ENCODE measurements at regions not wholly inside any gene's neighbourhood (a gene's known extent, or its start where the extent isn't known, plus 50 kb on each side); places are given as distances from the start of the nearest gene placed in this dataset.
"Not testable (repeated sequence)": the region's sequence is repeated elsewhere in the genome, so short reads cannot be mapped to it uniquely, and the experiment has no call there.

GRCh38 chr14:37948266-37948665 lies 259.4 kb upstream of the SSTR1 start:
- no peak overlapping the region for H3K4me3 ChIP-seq (ENCODE audit: low read depth, low read length)
- DNase-seq (ENCODE audit: low read depth): no peak

DNA sequence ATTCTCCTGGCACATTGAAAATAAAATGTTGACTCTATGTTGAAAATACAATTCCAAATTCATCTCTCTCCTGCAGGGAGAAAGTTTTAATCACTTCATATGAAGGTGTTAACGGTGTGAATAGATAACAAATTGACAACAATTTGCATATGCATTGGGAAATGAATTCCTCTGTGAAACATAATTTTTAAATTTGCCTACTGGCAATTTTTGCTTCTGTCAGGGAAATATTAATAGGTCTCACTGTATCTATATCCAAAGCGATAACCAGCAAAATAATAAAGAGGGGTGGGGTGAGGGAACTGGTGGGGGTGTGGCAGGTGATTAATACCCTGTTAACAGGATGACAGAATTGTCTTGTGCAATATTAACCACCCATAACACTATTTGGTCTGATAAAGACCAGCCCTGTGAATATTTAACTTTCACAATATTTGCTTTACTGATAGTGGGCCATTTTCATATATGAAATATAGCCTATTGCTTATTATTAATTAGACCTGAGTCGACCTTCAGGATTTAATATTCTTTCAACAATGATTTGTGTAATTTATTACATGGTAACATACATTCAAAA lies 239.0 kb upstream of the SSTR1 start:
- DNase-seq (ENCODE audit: low read depth): no peak
- H3K4me3 ChIP-seq (ENCODE audit: low read depth, low read length): no peak overlapping the region

GRCh38 chr14:37969511-37969979 lies 238.2 kb upstream of the SSTR1 start:
- DNase-seq (ENCODE audit: low read depth): no peak
- no peak overlapping the region for H3K4me3 ChIP-seq (ENCODE audit: low read depth, low read length)

DNA sequence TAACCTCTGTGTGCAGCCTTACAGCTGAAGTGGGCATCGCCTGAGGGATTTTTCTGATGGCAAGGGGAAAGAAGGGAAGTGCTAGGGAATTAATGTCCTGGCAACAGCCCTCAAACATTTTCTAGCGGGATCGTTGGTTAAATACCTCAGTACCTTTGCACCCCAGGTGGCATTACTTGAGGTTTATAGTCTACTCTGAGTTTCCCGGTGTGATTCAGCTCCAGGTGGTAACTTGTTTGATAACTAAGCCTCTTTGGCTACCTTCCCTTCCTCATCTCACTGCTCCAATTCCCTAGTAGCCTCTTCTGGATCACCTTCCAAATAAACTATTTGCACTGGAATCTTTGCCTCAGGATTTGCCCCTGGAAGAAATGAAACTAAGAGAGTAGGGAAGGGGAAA lies 237.0 kb upstream of the SSTR1 start:
- DNase-seq (ENCODE audit: low read depth): no peak
- no peak overlapping the region for H3K4me3 ChIP-seq (ENCODE audit: low read depth, low read length)

DNA sequence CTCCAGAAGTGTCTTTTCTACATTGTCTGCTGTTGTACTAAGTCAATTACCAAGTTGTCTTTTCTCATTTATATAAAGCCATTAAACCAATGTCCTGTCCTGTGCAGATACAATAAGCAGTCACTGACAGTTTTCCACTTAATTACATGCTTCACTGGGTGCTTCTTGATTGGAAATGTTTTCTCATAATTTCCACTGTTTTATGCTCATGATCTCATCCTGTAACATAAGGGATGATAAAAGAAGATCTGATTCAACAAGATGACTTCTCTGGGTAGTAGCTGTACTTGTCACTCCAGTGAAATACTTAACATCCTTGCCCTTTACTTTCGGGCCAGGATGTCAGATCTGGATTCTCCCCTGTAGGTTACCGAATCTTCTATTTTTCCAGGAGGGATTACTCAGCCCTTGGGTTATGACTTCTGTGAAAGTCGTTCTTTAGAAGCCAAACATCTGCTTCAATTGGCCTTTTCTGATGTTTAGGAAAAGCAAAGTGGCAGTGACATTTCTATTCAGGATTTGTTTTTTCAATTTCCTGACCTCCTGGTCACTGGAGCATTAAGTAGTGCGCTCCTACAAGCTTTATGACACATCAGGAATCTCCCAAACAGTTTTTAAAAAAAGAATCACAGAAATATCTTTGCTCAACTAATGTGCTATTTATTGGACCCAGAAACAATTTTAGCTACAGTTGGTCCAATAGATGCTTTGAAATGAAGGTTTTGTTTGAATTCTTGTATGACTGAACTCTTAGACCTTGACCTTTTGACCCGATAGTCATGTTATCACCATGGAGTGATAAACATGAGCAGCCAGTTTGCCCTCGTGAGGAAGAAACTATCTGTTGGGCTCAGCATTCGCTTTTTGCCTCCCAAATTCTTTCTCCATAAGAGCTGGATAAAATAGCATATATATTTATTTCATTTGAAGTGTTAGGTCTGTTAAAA lies 234.5 kb upstream of the SSTR1 start:
- H3K4me3 ChIP-seq (ENCODE audit: low read depth, low read length): no peak overlapping the region
- DNase-seq (ENCODE audit: low read depth): no peak

- no peak for DNase-seq (ENCODE audit: low read depth)
- no peak overlapping the region for H3K4me3 ChIP-seq (ENCODE audit: low read depth, low read length)
Measured at GRCh38 chr14:37974421-37974820, 233.3 kb upstream of the SSTR1 start.

- H3K4me3 ChIP-seq (ENCODE audit: low read depth, low read length): no peak overlapping the region
- no peak for DNase-seq (ENCODE audit: low read depth)
Measured at GRCh38 chr14:37977481-37977880, 230.2 kb upstream of the SSTR1 start.

DNA sequence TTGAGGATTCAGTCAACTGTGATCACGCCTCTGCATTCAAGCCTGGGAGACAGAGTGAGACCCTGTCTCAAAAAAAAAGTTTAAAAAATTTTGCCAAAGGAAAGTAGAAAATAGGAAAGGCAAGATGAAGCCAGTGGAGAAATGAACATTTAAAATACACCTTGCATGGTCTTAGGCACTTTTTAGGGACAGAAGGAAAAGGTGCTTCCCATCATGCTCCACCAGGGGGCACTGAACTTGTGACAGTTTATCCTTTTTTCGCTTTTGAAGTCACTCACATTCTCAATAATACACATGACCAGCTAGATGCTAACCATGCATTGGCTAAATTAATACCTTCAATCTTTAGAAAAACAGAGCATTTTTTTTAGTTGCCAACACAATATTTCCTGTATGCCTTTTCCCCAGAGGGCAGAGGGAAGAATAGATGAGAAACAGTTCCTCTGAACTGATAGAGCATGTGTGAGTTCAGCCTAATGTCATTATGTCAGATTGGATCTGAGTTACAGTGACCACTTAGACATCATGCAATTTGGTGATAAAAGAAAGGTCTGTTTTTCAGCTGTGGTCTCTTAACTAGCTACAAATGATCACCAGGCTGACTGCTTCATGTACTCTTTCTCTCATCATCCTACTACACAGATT lies 221.8 kb upstream of the SSTR1 start:
- DNase-seq (ENCODE audit: low read depth): no peak
- no peak overlapping the region for H3K4me3 ChIP-seq (ENCODE audit: low read depth, low read length)

DNA sequence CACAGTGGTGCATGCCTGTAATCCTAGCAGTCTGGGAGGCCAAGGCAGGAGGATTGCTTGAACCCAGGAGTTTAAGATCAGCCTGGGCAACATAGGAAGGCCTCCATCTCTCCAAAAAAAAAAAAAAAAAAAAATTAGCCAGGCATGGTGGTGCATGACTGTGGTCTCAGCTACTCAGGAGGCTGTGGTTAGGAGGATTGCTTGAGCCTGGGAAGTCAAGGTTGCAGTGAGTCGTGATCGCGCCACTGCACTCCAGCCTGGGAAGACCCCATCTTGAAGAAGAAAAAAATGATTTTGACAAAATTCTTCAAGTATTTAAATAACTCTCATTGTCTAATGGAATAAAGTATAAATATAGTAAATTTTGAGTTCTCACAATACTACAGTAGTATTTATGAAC lies 219.2 kb upstream of the SSTR1 start:
- no peak overlapping the region for H3K4me3 ChIP-seq (ENCODE audit: low read depth, low read length)
- no peak for DNase-seq (ENCODE audit: low read depth)

GRCh38 chr14:37991027-37991426 lies 216.7 kb upstream of the SSTR1 start:
- no peak overlapping the region for H3K4me3 ChIP-seq (ENCODE audit: low read depth, low read length)
- DNase-seq (ENCODE audit: low read depth): no peak

GRCh38 chr14:37992499-37992898 lies 215.2 kb upstream of the SSTR1 start:
- no peak for DNase-seq (ENCODE audit: low read depth)

GRCh38 chr14:37994846-37995372 lies 212.8 kb upstream of the SSTR1 start:
- no peak overlapping the region for H3K4me3 ChIP-seq (ENCODE audit: low read depth, low read length)
- DNase-seq (ENCODE audit: low read depth): no peak

More at GRCh38 chr14:37992499-37992898, 215.2 kb upstream of the SSTR1 start:
- H3K4me3 ChIP-seq (ENCODE audit: low read depth, low read length): no peak overlapping the region

DNA sequence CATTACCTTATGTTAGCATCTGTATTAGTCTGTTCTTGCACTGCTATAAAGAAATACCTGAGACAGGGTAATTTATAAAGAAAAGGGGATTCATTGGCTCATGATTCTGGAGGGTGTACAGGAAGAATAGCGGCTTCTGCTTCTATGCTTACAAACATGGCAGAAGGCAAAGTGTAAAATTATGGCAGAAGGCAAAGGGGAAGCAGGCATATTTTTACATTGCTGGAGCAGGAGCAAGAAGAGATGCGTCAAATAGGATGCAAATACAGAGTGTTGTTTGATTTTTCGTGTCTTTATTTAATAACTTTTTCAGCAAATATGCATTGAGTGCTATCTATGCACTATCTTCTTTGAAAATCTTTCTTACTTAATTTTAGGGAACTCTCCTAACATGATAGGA lies 210.7 kb upstream of the SSTR1 start:
- no peak for DNase-seq (ENCODE audit: low read depth)
- no peak overlapping the region for H3K4me3 ChIP-seq (ENCODE audit: low read depth, low read length)

DNA sequence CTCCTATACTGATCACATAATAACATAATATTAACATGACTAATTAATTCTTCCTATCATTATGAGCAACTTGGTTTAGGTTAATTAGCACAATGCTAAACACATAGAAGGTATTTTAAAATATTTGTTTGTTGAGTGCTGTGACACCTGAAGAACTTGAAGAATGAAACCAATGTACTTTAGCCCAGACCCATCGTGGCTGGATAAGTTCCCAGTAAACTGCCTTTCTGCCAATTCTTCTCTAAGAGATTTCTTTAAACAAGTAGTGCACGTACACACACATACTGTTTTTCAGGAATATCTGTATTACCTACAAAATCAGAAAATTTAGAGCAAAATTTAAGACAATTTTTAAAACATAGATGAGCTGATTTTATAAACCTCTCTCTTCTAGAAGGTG lies 207.4 kb upstream of the SSTR1 start:
- no peak for DNase-seq (ENCODE audit: low read depth)
- no peak overlapping the region for H3K4me3 ChIP-seq (ENCODE audit: low read depth, low read length)

- no peak overlapping the region for H3K4me3 ChIP-seq (ENCODE audit: low read depth, low read length)
- no peak for DNase-seq (ENCODE audit: low read depth)
Measured at GRCh38 chr14:38001501-38001900, 206.2 kb upstream of the SSTR1 start.

GRCh38 chr14:38003746-38004609 lies 203.7 kb upstream of the SSTR1 start:
- DNase-seq (ENCODE audit: low read depth): no peak
- H3K4me3 ChIP-seq (ENCODE audit: low read depth, low read length): no peak overlapping the region

DNA sequence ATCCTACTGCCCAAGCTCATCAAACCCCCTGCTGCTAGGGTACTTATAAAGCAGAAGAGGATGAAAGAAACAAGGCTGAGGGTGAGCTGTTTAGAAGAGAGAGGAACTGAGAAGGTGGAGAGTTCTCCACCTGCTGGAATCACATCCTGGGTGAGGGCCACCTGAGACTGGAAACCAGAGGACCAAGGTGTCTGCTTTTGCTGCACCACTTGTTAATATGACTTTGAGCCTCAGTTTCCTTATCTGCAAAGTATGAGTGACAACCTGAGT lies 203.2 kb upstream of the SSTR1 start:
- no peak overlapping the region for H3K4me3 ChIP-seq (ENCODE audit: low read depth, low read length)
- DNase-seq (ENCODE audit: low read depth): no peak

DNA sequence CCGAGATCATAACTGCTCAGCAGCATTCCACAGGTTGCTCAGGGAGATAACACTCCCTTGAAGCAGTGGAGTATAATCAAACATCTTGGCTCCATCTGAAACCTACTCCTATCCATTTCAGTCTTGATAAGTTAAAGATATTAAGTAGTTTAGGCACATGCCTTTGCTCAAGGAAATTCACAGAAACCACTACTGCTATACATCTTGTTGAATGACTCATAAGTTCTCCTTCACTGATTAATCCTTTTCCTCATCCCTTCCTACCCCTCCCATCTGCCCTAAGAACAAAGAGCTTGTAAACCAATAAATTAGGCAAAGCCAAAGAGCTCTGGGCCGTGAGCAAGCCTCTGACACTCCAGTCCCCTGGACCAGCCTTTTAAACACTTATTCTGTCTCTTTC lies 196.5 kb upstream of the SSTR1 start:
- not testable (repeated sequence) for H3K4me3 ChIP-seq (ENCODE audit: low read depth, low read length); DNase-seq (ENCODE audit: low read depth)

- no peak overlapping the region for H3K4me3 ChIP-seq (ENCODE audit: low read depth, low read length)
- DNase-seq (ENCODE audit: low read depth): no peak
Measured at GRCh38 chr14:38012056-38012455, 195.6 kb upstream of the SSTR1 start.

- DNase-seq (ENCODE audit: low read depth): no peak
- H3K4me3 ChIP-seq (ENCODE audit: low read depth, low read length): no peak overlapping the region
Measured at GRCh38 chr14:38016497-38016896, 191.2 kb upstream of the SSTR1 start.
